HCT116 (cell line): ENCODE measurements at regions not wholly inside any gene's neighbourhood (a gene's known extent, or its start where the extent isn't known, plus 50 kb on each side); places are given as distances from the start of the nearest gene placed in this dataset.

ENCODE experiments used
- ATAC-seq: fragments of 200-7000 bp; cut with Tn5 transposase; 2 replicates; pipeline ENCODE4 v1.9.1; 2020; ENCODE audit warnings: mild to moderate bottlenecking, moderate library complexity
- BruUV-seq: library from RNA; stranded (reverse); fragments of 400-500 nt; replicated peaks from 2 replicates; lab custom pipeline; 2021; lab: Mats Ljungman, UMichigan
- CTCF ChIA-PET: fragments of 300-600 bp; sonication (Branson Sonifier 250); formaldehyde crosslinking; loops from one replicate; lab custom pipeline; 2021; ENCODE audit warnings: antibody characterized with exemption; lab: Charles Lee
- POLR2A ChIA-PET: fragments of 300-600, 350-600 bp; sonication (Branson Sonifier 250); formaldehyde crosslinking; loops from one replicate; lab custom pipeline; 2021; ENCODE audit warnings: antibody characterized with exemption; lab: Charles Lee
- RAD21 ChIA-PET, 2 experiments: fragments of 300-600 bp; sonication (Branson Sonifier 250); formaldehyde crosslinking; loops; one replicate each; lab custom pipeline; 2023; ENCODE audit warnings: low total read pairs in 2 of 2; ENCODE audit not compliant: uncharacterized antibody in 2 of 2, unreplicated experiment in 2 of 2, low non-redundant PET in 1 of 2; lab: Charles Lee
- DNase-seq: peaks from one replicate; pipeline ENCODE4 v3.0.0-alpha.2; 2010; ENCODE audit warnings: low read depth, low spot score
- H2AFZ ChIP-seq: fragments of 200-600 bp; shearing (Covaris generic), sonication (generic); 2 replicates; pipeline ENCODE4 v1.6.1; 2017; ENCODE audit warnings: low read depth, mixed run types, mixed read lengths, antibody characterized with exemption, low read length; ENCODE audit not compliant: poor library complexity, severe bottlenecking
- H3K27ac ChIP-seq: 2 replicates; pipeline ENCODE4 v1.5.1; 2012; ENCODE audit warnings: low read depth, low read length
- H3K27me3 ChIP-seq: fragments of 200-600 bp; sonication (generic); 2 replicates; pipeline ENCODE4 v1.6.1; 2016; ENCODE audit warnings: mixed run types, low read length, mixed read lengths; ENCODE audit not compliant: insufficient read depth
- H3K36me3 ChIP-seq, 2 experiments: fragments of 200-500 bp in 1 of 2; fragments of 200-600 bp in 1 of 2; sonication (Bioruptor generic) in 1 of 2; sonication (generic) in 1 of 2; 2 replicates each; pipeline versions ENCODE4 v1.5.1 to v1.6.1; 2014 to 2016; ENCODE audit warnings: low read length in 2 of 2, inconsistent platforms in 1 of 2, mixed read lengths in 1 of 2, mixed run types in 1 of 2; ENCODE audit not compliant: insufficient read depth in 2 of 2, control insufficient read depth in 1 of 2
- H3K4me1 ChIP-seq, 2 experiments: fragments of 200-600 bp in 1 of 2; sonication (generic) in 1 of 2; 2 replicates each; pipeline versions ENCODE4 v1.5.1 to v1.6.1; 2012 to 2017; ENCODE audit warnings: low read length in 2 of 2, inconsistent platforms in 1 of 2, mild to moderate bottlenecking in 1 of 2, mixed read lengths in 1 of 2, mixed run types in 1 of 2, moderate library complexity in 1 of 2; ENCODE audit not compliant: insufficient read depth in 2 of 2, control insufficient read depth in 1 of 2
- H3K4me2 ChIP-seq: fragments of 200-600 bp; sonication (generic); 2 replicates; pipeline ENCODE4 v1.6.1; 2017; ENCODE audit warnings: mixed run types, low read length, mixed read lengths
- H3K4me3 ChIP-seq, 2 experiments: fragments of 200-600 bp in 1 of 2; sonication (generic) in 1 of 2; replicated peaks in 1 of 2; 2 replicates each; pipeline ENCODE4 v1.5.1; 2011 to 2016; ENCODE audit warnings: low read length in 2 of 2, control low read depth in 1 of 2, low read depth in 1 of 2, mild to moderate bottlenecking in 1 of 2, mixed read lengths in 1 of 2, mixed run types in 1 of 2
- H3K79me2 ChIP-seq: fragments of 200-600 bp; sonication (generic); 2 replicates; pipeline ENCODE4 v1.6.1; 2017; ENCODE audit warnings: mild to moderate bottlenecking, mixed run types, low read length, moderate library complexity, mixed read lengths; ENCODE audit not compliant: insufficient read depth
- H3K9ac ChIP-seq: fragments of 200-600 bp; sonication (generic); 2 replicates; pipeline ENCODE4 v1.6.1; 2016; ENCODE audit warnings: low read length, mixed read lengths
- H3K9me2 ChIP-seq: fragments of 200-600 bp; sonication (generic), shearing (Covaris generic); 2 replicates; pipeline ENCODE4 v1.6.1; 2017; ENCODE audit warnings: mixed run types, mild to moderate bottlenecking, moderate library complexity; ENCODE audit not compliant: insufficient read depth
- H3K9me3 ChIP-seq, 2 experiments: fragments of 200-500 bp in 1 of 2; fragments of 200-600 bp in 1 of 2; sonication (Bioruptor generic) in 1 of 2; sonication (generic) in 1 of 2; 2 replicates each; pipeline ENCODE4 v1.6.1; 2014 to 2017; ENCODE audit warnings: low read length in 2 of 2, mixed read lengths in 2 of 2, inconsistent platforms in 1 of 2, low read depth in 1 of 2, mild to moderate bottlenecking in 1 of 2, mixed run types in 1 of 2, moderate library complexity in 1 of 2; ENCODE audit not compliant: control insufficient read depth in 1 of 2, insufficient read depth in 1 of 2
- H4K20me1 ChIP-seq: fragments of 200-600 bp; sonication (generic), shearing (Covaris generic); 2 replicates; pipeline ENCODE4 v1.6.1; 2017; ENCODE audit warnings: mixed run types, mild to moderate bottlenecking, moderate library complexity; ENCODE audit not compliant: insufficient read depth
- ATF3 ChIP-seq: IDR thresholded peaks from 2 replicates; pipeline ENCODE4 v1.6.1; 2012
- CBX3 ChIP-seq: IDR thresholded peaks from 2 replicates; pipeline ENCODE4 v1.6.1; 2012; ENCODE audit warnings: low read depth
- CEBPB ChIP-seq: IDR thresholded peaks from 2 replicates; pipeline ENCODE4 v1.6.1; 2012; ENCODE audit warnings: low read depth
- CTCF ChIP-seq, 3 experiments: fragments of 200-600 bp in 1 of 3; sonication (generic) in 1 of 3; IDR thresholded peaks in 2 of 3; conservative IDR thresholded peaks in 1 of 3; 2 replicates each; pipeline ENCODE4 v1.5.1; 2012 to 2017; ENCODE audit warnings: low read depth in 2 of 3, low read length in 2 of 3, antibody characterized with exemption in 1 of 3, borderline replicate concordance in 1 of 3, control low read depth in 1 of 3, mild to moderate bottlenecking in 1 of 3, mixed read lengths in 1 of 3, mixed run types in 1 of 3, moderate library complexity in 1 of 3; ENCODE audit not compliant: insufficient read depth in 1 of 3
- ELF1 ChIP-seq: IDR thresholded peaks from 2 replicates; pipeline ENCODE4 v1.6.1; 2012; ENCODE audit warnings: low read depth, borderline replicate concordance
- FOSL1 ChIP-seq: IDR thresholded peaks from 2 replicates; pipeline ENCODE4 v1.6.1; 2012; ENCODE audit warnings: low read depth
- JUND ChIP-seq: IDR thresholded peaks from 2 replicates; pipeline ENCODE4 v1.6.1; 2012
- MAX ChIP-seq: IDR thresholded peaks from 2 replicates; pipeline ENCODE4 v1.6.1; 2012
- POLR2A ChIP-seq: IDR thresholded peaks from 2 replicates; pipeline ENCODE4 v1.7.0; 2011; ENCODE audit warnings: borderline replicate concordance; ENCODE audit not compliant: insufficient read depth, insufficient read length; ENCODE audit errors: extremely low read depth
- POLR2AphosphoS5 ChIP-seq: IDR thresholded peaks from 2 replicates; pipeline ENCODE4 v1.6.1; 2011; ENCODE audit warnings: mild to moderate bottlenecking, low read depth, low read length, moderate library complexity
- REST ChIP-seq: IDR thresholded peaks from 2 replicates; pipeline ENCODE4 v1.6.1; 2012; ENCODE audit warnings: low read depth
- SP1 ChIP-seq: IDR thresholded peaks from 2 replicates; pipeline ENCODE4 v1.6.1; 2012; ENCODE audit warnings: low read depth
- SRF ChIP-seq: IDR thresholded peaks from 2 replicates; pipeline ENCODE4 v1.6.1; 2012; ENCODE audit warnings: low read depth
- TCF7L2 ChIP-seq: IDR thresholded peaks from 2 replicates; pipeline ENCODE4 v1.7.0; 2011; ENCODE audit warnings: borderline replicate concordance, inconsistent platforms; ENCODE audit not compliant: insufficient read depth, insufficient read length; ENCODE audit errors: extremely low read depth
- YY1 ChIP-seq: IDR thresholded peaks from 2 replicates; pipeline ENCODE4 v1.6.1; 2011; ENCODE audit warnings: low read length, low read depth, moderate library complexity, mild to moderate bottlenecking; ENCODE audit not compliant: insufficient replicate concordance; ENCODE audit errors: extremely low read depth
- ZFX ChIP-seq: fragments of 450-650 bp; IDR thresholded peaks from 2 replicates; pipeline ENCODE4 v1.6.1; 2017
- ZNF274 ChIP-seq: fragments of 200-500 bp; sonication (Bioruptor generic); IDR thresholded peaks from 2 replicates; pipeline ENCODE4 v1.6.1; 2014; ENCODE audit warnings: mild to moderate bottlenecking, low read depth, low read length, inconsistent platforms
- intact Hi-C: fragments of 100-400 bp; cut with micrococcal nuclease; formaldehyde crosslinking; loops from 2 replicates; pipeline ENCODE4 v1.10.0; 2022

GRCh38 chr18:31247574-31248199 lies 70.3 kb upstream of the DSG1 start:
- Histone ChIP-seq H4K20me1 (no peaks in the 10 kb centered on the region), H3K4me2 (no peak overlapping the region)
- intact Hi-C loops, result no loop called here
- TF ChIP-seq CBX3, result no peak
- no peak for TF ChIP-seq MAX
- no peak for TF ChIP-seq SP1
- no peak for TF ChIP-seq SRF
- no peak for TF ChIP-seq ZNF274
- TF ChIP-seq CTCF (IDR thresholded peaks at IDR 0.05 in 2 of 3, conservative IDR thresholded peaks at IDR 0.05 in 1 of 3; ENCODE audit: borderline replicate concordance in 1 of 3, insufficient read depth in 1 of 3, low read depth in 2 of 3, low read length in 2 of 3), result no peak
- no peak for TF ChIP-seq JUND
- TF ChIP-seq ZFX, result no peak
- no peak for TF ChIP-seq ATF3
- no peak for TF ChIP-seq REST
- TF ChIP-seq ELF1, result no peak
- TF ChIP-seq POLR2AphosphoS5, result no peak
- no peak for TF ChIP-seq TCF7L2
- TF ChIP-seq CEBPB, result no peak
- TF ChIP-seq POLR2A, result no peak
- TF ChIP-seq FOSL1, result no peak
- no peak for TF ChIP-seq YY1
- TF ChIP-seq, all 23 proteins: peak for 0
- BruUV-seq, result no TSS peak
- no peaks in the 10 kb centered on the region for H3K36me3 ChIP-seq
- CTCF ChIA-PET, result no interaction called here
- ATAC-seq, result no peak
- no peak overlapping the region for H3K4me3 ChIP-seq
- no peak overlapping the region for H2AFZ ChIP-seq
- H3K9me2 ChIP-seq, result no peaks in the 10 kb centered on the region; the same call in 1 of the 2 replicates
- no peaks in the 10 kb centered on the region for H3K9me3 ChIP-seq
- H3K4me1 ChIP-seq, result peaks cover 32 to 48% of the 10 kb centered on the region in 2 experiments
- H3K27ac ChIP-seq, result no peak overlapping the region
- no peaks in the 10 kb centered on the region for H3K27me3 ChIP-seq
- H3K79me2 ChIP-seq, result no peaks in the 10 kb centered on the region
- H3K9ac ChIP-seq, result no peak overlapping the region
- RAD21 ChIA-PET, result no interaction called here
- DNase-seq, result no peak
- POLR2A ChIA-PET, result no interaction called here
